Natural killer cell (primary cell): ENCODE measurements at regions not wholly inside any gene's neighbourhood (a gene's known extent, or its start where the extent isn't known, plus 50 kb on each side); places are given as distances from the start of the nearest gene placed in this dataset.

ENCODE experiments used
- ATAC-seq, 3 donors: fragments of 150-1000 bp in 2 of 3; fragments of 200-7000 bp in 1 of 3; cut with Tn5 transposase; 1 replicate in 1 of 3; 2 replicates in 2 of 3; pipeline ENCODE4 v1.10.0; 2021; ENCODE audit warnings: mild to moderate bottlenecking in 2 of 3, moderate library complexity in 2 of 3
- DNase-seq, 2 donors: peaks; one replicate each; pipeline versions ENCODE4 v3.0.0 to v3.0.0-alpha.2; 2013 to 2021; ENCODE audit warnings: mixed read lengths in 1 of 2
- H3K27ac ChIP-seq: one replicate; pipeline ENCODE4 v1.5.1; 2013; ENCODE audit warnings: mild to moderate bottlenecking, low read length
- H3K27me3 ChIP-seq: one replicate; pipeline ENCODE4 v1.6.1; 2013; ENCODE audit warnings: low read length; ENCODE audit not compliant: control insufficient read depth, insufficient read depth
- H3K36me3 ChIP-seq: one replicate; pipeline ENCODE4 v1.6.1; 2013; ENCODE audit warnings: low read length; ENCODE audit not compliant: control insufficient read depth, insufficient read depth
- H3K4me1 ChIP-seq: one replicate; pipeline ENCODE4 v1.6.1; 2013; ENCODE audit warnings: low read length; ENCODE audit not compliant: control insufficient read depth, insufficient read depth
- H3K4me3 ChIP-seq: one replicate; pipeline ENCODE4 v1.5.1; 2013; ENCODE audit warnings: low read length
- H3K9me3 ChIP-seq: one replicate; pipeline ENCODE4 v1.6.1; 2013; ENCODE audit warnings: low read length; ENCODE audit not compliant: control insufficient read depth, insufficient read depth
- H3K27ac Mint-ChIP-seq, 2 donors: one replicate each; pipeline ENCODE4 v1.8.0; 2022; ENCODE audit warnings: mild to moderate bottlenecking in 2 of 2, mixed read lengths in 2 of 2, moderate library complexity in 1 of 2
- H3K27me3 Mint-ChIP-seq, 2 donors: one replicate each; pipeline ENCODE4 v1.8.0; 2022; ENCODE audit warnings: low read depth in 2 of 2, mixed read lengths in 2 of 2
- H3K36me3 Mint-ChIP-seq: one replicate; pipeline ENCODE4 v1.8.0; 2022; ENCODE audit warnings: mixed read lengths
- H3K4me1 Mint-ChIP-seq, 2 donors: one replicate each; pipeline ENCODE4 v1.8.0; 2022; ENCODE audit warnings: mixed read lengths in 2 of 2
- H3K4me3 Mint-ChIP-seq: one replicate; pipeline ENCODE4 v1.8.0; 2022; ENCODE audit warnings: mild to moderate bottlenecking, moderate library complexity, mixed read lengths
- H3K9me3 Mint-ChIP-seq, 2 donors: one replicate each; pipeline ENCODE4 v1.8.0; 2022; ENCODE audit warnings: mixed read lengths in 2 of 2
- CTCF ChIP-seq: fragments of 200-600 bp; IDR thresholded peaks from one replicate; pipeline ENCODE4 v1.8.0; 2022; ENCODE audit warnings: antibody characterized with exemption
- WGBS: methylation state at CpG from one replicate; pipeline ENCODE4 v1.1.7; 2013; ENCODE audit warnings: missing lambda C conversion rate; ENCODE audit not compliant: insufficient coverage; 5-methylcytosine and 5-hydroxymethylcytosine counted together
- intact Hi-C: fragments of 100-400 bp; cut with micrococcal nuclease; formaldehyde crosslinking; loops from one replicate; pipeline ENCODE4 v1.14.2; 2022

DNA sequence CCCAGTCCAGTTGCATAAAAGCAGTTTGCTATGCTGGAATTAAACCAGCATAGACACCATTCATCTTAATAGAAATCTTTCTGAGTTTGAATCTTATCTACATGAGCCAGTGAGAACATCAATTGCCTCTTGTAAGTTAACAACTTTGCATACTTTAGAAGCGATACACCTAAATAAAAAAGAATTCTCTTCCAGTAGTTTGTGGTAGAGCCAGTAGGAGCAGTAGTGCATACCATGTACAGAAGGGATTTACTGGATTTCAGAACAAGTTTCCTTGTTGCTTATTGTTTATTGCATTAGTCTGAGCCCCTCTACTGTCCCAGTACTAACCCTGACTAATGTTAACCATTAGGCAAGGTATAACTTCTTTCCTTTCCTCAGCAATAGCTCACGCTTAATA is 313.1 kb downstream of the TGFB2 start:
- Histone ChIP-seq H3K36me3 (no peaks in the 10 kb centered on the region), H3K9me3 (peaks cover 4% of the 10 kb centered on the region), H3K27me3 (no peaks in the 10 kb centered on the region), H3K4me3 (no peak overlapping the region), H3K27ac (no peak overlapping the region), H3K4me1 (no peaks in the 10 kb centered on the region)
- no peaks in the 10 kb centered on the region for H3K4me1 Mint-ChIP-seq
- no peaks in the 10 kb centered on the region for H3K36me3 Mint-ChIP-seq
- H3K27me3 Mint-ChIP-seq = no peaks in the 10 kb centered on the region
- DNase-seq = no peak
- H3K9me3 Mint-ChIP-seq = peaks cover 9 to 13% of the 10 kb centered on the region in 2 donors
- no peak for ATAC-seq
- intact Hi-C loops = no loop called here
- H3K4me3 Mint-ChIP-seq = no peak overlapping the region
- no peak overlapping the region for H3K27ac Mint-ChIP-seq
- 50% methylated on average over 1 of the region's 2 CpGs for WGBS
- TF ChIP-seq CTCF = no peak

DNA sequence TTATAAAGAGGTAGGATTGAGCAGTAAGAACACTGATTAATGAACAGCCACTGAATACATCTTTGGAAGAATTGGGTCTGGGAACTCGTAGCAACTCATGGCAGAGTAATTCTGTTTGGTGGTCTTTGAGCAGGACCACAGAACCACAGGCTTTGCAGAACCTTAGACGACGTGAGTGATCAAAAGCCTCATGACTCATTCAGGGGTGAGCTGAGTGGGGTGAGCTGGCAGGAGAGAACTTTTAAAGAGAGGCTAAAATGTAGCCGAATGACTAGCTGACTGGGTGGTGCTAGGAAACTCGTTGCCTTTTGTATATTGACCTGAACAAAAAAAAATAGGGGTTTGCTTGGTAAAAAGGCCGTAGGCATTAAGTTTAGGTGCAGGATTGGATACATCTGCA is 313.8 kb downstream of the TGFB2 start:
- Histone ChIP-seq H3K36me3 (no peaks in the 10 kb centered on the region), H3K4me3 (no peak overlapping the region), H3K27ac (no peak overlapping the region), H3K9me3 (peaks cover 3% of the 10 kb centered on the region), H3K27me3 (no peaks in the 10 kb centered on the region), H3K4me1 (no peaks in the 10 kb centered on the region)
- no peaks in the 10 kb centered on the region for H3K36me3 Mint-ChIP-seq
- H3K9me3 Mint-ChIP-seq = peaks cover 9 to 11% of the 10 kb centered on the region in 2 donors
- H3K27ac Mint-ChIP-seq = no peak overlapping the region
- no peaks in the 10 kb centered on the region for H3K27me3 Mint-ChIP-seq
- DNase-seq (no peak), ATAC-seq (no peak)
- no peaks in the 10 kb centered on the region for H3K4me1 Mint-ChIP-seq
- TF ChIP-seq CTCF = no peak
- 64% methylated on average over 6 of the region's 6 CpGs for WGBS
- H3K4me3 Mint-ChIP-seq = no peak overlapping the region
- intact Hi-C loops = no loop called here

DNA sequence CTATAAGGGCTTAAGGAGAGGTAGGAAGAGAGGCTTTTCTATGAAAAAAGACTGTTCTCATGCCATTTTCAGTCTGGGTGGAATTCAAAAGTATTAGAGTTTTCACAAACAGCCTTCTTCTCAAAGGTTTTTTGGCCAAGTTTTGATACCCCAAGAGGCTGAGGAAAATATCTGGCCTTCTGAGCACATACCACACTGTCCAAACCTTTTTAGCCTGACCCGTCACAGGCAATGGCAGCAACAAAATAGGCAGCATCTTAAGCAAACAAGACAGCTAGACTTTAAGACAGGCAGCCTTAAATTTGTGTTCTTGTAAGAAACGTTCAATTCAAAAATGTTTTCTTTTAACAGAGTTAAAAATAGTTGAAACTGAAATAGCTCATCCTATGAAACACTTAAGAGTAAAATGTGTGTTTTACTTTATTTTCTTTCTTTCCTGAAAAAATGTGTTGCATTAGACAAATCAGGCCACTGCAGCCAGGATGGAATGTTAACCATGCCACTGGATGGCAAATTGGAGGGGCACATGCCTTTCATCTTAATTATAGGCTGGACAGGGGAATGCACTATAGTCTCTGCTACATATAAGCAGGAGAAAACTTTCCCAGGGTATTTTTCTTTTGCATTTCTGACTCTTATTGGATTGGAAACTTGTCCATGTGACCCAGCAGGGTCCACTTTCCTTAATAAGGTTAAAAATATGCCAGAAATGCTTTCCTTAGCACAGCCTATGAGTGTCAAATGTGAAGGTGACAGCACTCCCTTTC is 315.0 kb downstream of the TGFB2 start:
- Mint-ChIP-seq H3K27me3 (no peaks in the 10 kb centered on the region), H3K36me3 (no peaks in the 10 kb centered on the region), H3K27ac (no peak overlapping the region), H3K4me1 (no peaks in the 10 kb centered on the region), H3K4me3 (no peak overlapping the region), H3K9me3 (peaks cover 9 to 15% of the 10 kb centered on the region in 2 donors)
- ATAC-seq (no peak), DNase-seq (no peak)
- Histone ChIP-seq H3K36me3 (no peaks in the 10 kb centered on the region), H3K4me3 (no peak overlapping the region), H3K9me3 (peaks cover 3% of the 10 kb centered on the region), H3K27me3 (no peaks in the 10 kb centered on the region), H3K27ac (no peak overlapping the region), H3K4me1 (no peaks in the 10 kb centered on the region)
- 88% methylated on average over 1 of the region's 2 CpGs for WGBS
- intact Hi-C loops = no loop called here
- no peak for TF ChIP-seq CTCF

DNA sequence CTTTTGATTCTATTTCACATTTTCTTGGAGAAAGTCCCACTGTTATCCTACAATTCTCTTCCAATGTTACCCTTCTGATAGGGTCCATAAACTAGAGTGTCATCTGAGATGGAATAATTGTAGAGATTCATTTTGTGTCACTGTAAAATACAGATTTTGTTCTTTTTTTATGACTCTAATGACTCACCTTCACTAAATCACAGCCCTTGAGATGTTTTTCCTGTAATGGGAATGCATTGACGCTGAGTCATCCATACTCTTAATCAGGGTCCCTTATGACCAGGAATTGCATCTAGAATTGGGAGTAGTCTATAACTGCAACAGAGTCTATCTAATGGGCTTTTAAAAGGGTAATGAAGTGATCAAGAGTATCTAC is 315.5 kb downstream of the TGFB2 start:
- DNase-seq (no peak), ATAC-seq (no peak)
- H3K9me3 ChIP-seq = peaks cover 3% of the 10 kb centered on the region
- no peak for TF ChIP-seq CTCF
- H3K9me3 Mint-ChIP-seq = peaks cover 11 to 15% of the 10 kb centered on the region in 2 donors
- no peak overlapping the region for H3K4me3 ChIP-seq
- no peaks in the 10 kb centered on the region for H3K36me3 Mint-ChIP-seq
- intact Hi-C loops = no loop called here
- no peaks in the 10 kb centered on the region for H3K4me1 Mint-ChIP-seq
- no peak overlapping the region for H3K27ac Mint-ChIP-seq
- H3K27ac ChIP-seq = no peak overlapping the region
- H3K4me1 ChIP-seq = no peaks in the 10 kb centered on the region
- H3K27me3 Mint-ChIP-seq = no peaks in the 10 kb centered on the region
- H3K36me3 ChIP-seq = no peaks in the 10 kb centered on the region
- no peak overlapping the region for H3K4me3 Mint-ChIP-seq
- no CpG with 5 or more reads among the region's 1 CpG for WGBS
- H3K27me3 ChIP-seq = no peaks in the 10 kb centered on the region
